A549 (cell line): ENCODE measurements at regions not wholly inside any gene's neighbourhood (a gene's known extent, or its start where the extent isn't known, plus 50 kb on each side); places are given as distances from the start of the nearest gene placed in this dataset.
"Not testable (repeated sequence)": the region's sequence is repeated elsewhere in the genome, so short reads cannot be mapped to it uniquely, and the experiment has no call there.

Experiments used
- BHLHE40 ChIP-seq: IDR thresholded peaks from 2 replicates; pipeline ENCODE4 v1.6.1; 2012; ENCODE audit warnings: low read depth, low read length, inconsistent platforms
- CHD4 ChIP-seq: fragments of 200-600 bp; sonication (generic); IDR thresholded peaks from 2 replicates; pipeline ENCODE4 v1.6.1; 2016; ENCODE audit warnings: antibody characterized with exemption, mild to moderate bottlenecking, borderline replicate concordance
- FOSL2 ChIP-seq, 2 experiments: fragments of 450-650 bp in 1 of 2; fragments of >200 bp in 1 of 2; sonication (Bioruptor Twin) in 1 of 2; formaldehyde crosslinking; IDR thresholded peaks; 2 replicates each; pipeline versions ENCODE4 v1.5.0 to v1.6.1; 2016 to 2020; ENCODE audit warnings: mild to moderate bottlenecking in 1 of 2, moderate library complexity in 1 of 2
- MAFK ChIP-seq: fragments of 450-650 bp; IDR thresholded peaks from 2 replicates; pipeline ENCODE4 v1.6.1; 2014; ENCODE audit not compliant: partially characterized antibody
- MAZ ChIP-seq: fragments of 150-350 bp; IDR thresholded peaks from 2 replicates; pipeline ENCODE4 v1.6.1; 2014; ENCODE audit warnings: antibody characterized with exemption, low read depth, low read length, borderline replicate concordance
- MYC ChIP-seq: IDR thresholded peaks from 2 replicates; pipeline ENCODE4 v1.6.1; 2012; ENCODE audit warnings: mild to moderate bottlenecking, inconsistent platforms, low read length, improper control_type of control experiment, borderline replicate concordance
- POLR2A ChIP-seq: IDR thresholded peaks from 2 replicates; pipeline ENCODE4 v1.6.1; 2012; ENCODE audit warnings: mild to moderate bottlenecking, low read length
- POLR2AphosphoS2 ChIP-seq: conservative IDR thresholded peaks from 2 replicates; pipeline ENCODE4 v1.6.1; 2012; ENCODE audit warnings: low read length, improper control_type of control experiment, inconsistent platforms
- RAD21 ChIP-seq, 2 experiments: fragments of >200 bp in 1 of 2; sonication (Bioruptor Twin) in 1 of 2; formaldehyde crosslinking in 1 of 2; IDR thresholded peaks in 1 of 2; conservative IDR thresholded peaks in 1 of 2; 2 replicates in 1 of 2; 3 replicates in 1 of 2; pipeline ENCODE4 v1.6.1; 2012 to 2018; ENCODE audit warnings: inconsistent platforms in 1 of 2
- RFX5 ChIP-seq: fragments of 450-650 bp; IDR thresholded peaks from 2 replicates; pipeline ENCODE4 v1.7.1; 2014; ENCODE audit warnings: antibody characterized with exemption, mild to moderate bottlenecking, moderate library complexity
- RNF2 ChIP-seq: fragments of 200-600 bp; sonication (generic); IDR thresholded peaks from 2 replicates; pipeline ENCODE4 v1.6.1; 2016; ENCODE audit warnings: low read depth, mild to moderate bottlenecking, antibody characterized with exemption, moderate library complexity, borderline replicate concordance
- SMC3 ChIP-seq: fragments of >200 bp; sonication (Bioruptor Twin); formaldehyde crosslinking; IDR thresholded peaks from 3 replicates; pipeline ENCODE4 v1.6.1; 2018; ENCODE audit warnings: inconsistent platforms
- TF ChIP-seq, protein P1 (sequence below): fragments of >200 bp; sonication (Bioruptor Twin); formaldehyde crosslinking; IDR thresholded peaks from 3 replicates; pipeline ENCODE4 v1.5.1; 2016

DNA sequence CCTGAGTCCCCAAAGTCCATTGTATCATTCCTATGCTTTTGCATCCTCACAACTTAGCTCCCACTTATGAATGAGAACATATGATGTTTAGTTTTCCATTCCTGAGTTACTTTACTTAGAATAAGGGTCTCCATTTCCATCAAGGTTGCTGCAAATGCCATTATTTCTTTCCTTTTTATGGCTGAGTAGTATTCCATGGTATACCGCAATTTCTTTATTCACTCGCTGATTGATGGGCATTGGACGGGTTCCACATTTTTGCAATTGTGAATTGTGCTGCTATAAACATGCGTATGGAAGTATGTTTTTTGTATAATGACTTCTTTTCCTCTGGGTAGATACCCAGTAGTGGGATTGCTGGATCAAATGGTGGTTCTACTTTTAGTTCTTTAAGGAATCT, 69.7 kb downstream of the RPL22L1 start:
- TF ChIP-seq, protein P1, sequence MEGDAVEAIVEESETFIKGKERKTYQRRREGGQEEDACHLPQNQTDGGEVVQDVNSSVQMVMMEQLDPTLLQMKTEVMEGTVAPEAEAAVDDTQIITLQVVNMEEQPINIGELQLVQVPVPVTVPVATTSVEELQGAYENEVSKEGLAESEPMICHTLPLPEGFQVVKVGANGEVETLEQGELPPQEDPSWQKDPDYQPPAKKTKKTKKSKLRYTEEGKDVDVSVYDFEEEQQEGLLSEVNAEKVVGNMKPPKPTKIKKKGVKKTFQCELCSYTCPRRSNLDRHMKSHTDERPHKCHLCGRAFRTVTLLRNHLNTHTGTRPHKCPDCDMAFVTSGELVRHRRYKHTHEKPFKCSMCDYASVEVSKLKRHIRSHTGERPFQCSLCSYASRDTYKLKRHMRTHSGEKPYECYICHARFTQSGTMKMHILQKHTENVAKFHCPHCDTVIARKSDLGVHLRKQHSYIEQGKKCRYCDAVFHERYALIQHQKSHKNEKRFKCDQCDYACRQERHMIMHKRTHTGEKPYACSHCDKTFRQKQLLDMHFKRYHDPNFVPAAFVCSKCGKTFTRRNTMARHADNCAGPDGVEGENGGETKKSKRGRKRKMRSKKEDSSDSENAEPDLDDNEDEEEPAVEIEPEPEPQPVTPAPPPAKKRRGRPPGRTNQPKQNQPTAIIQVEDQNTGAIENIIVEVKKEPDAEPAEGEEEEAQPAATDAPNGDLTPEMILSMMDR: not testable (repeated sequence)
- not testable (repeated sequence) for TF ChIP-seq BHLHE40; POLR2AphosphoS2; POLR2A; MAFK; MYC; MAZ; FOSL2 (IDR thresholded peaks at IDR 0.05); FOSL2 (CRISPR knock-in tag; IDR thresholded peaks at IDR 0.05); RFX5; RAD21 (conservative IDR thresholded peaks at IDR 0.05 in 1 of 2, IDR thresholded peaks at IDR 0.05 in 1 of 2); RNF2; CHD4; SMC3
